ENCODE measurements at regions not wholly inside any gene's neighbourhood (a gene's known extent, or its start where the extent isn't known, plus 50 kb on each side); places are given as distances from the start of the nearest gene placed in this dataset.
"Not testable (repeated sequence)": the region's sequence is repeated elsewhere in the genome, so short reads cannot be mapped to it uniquely, and the experiment has no call there.

GRCh38 chr18:47727409-47727808 is 203.1 kb downstream of the SMAD2 start:
- DNase-seq = no peak

- DNase-seq = no peak
Observed at GRCh38 chr18:47726550-47726949, 203.9 kb downstream of the SMAD2 start.

GRCh38 chr18:47725656-47726055 is 204.8 kb downstream of the SMAD2 start:
- no peak for DNase-seq

- no peak for DNase-seq
Observed at GRCh38 chr18:47724186-47724975, 206.1 kb downstream of the SMAD2 start.

- DNase-seq = no peak
Observed at GRCh38 chr18:47721876-47722275, 208.6 kb downstream of the SMAD2 start.

GRCh38 chr18:47720741-47721140 is 209.7 kb downstream of the SMAD2 start:
- DNase-seq = no peak

GRCh38 chr18:47719096-47719780 is 211.2 kb downstream of the SMAD2 start:
- no peak for DNase-seq

- DNase-seq = no peak
Observed at GRCh38 chr18:47718646-47719045, 211.8 kb downstream of the SMAD2 start.

- DNase-seq = no peak
Observed at GRCh38 chr18:47717257-47717656, 213.2 kb downstream of the SMAD2 start.

- no peak for DNase-seq
Observed at GRCh38 chr18:47716632-47717185, 213.8 kb downstream of the SMAD2 start.

- DNase-seq = no peak
Observed at GRCh38 chr18:47710451-47710850, 220.0 kb downstream of the SMAD2 start.

GRCh38 chr18:47709556-47709955 is 220.9 kb downstream of the SMAD2 start:
- DNase-seq = no peak

- no peak for DNase-seq
Observed at GRCh38 chr18:47708206-47708605, 222.3 kb downstream of the SMAD2 start.

GRCh38 chr18:47701134-47701533 is 229.3 kb downstream of the SMAD2 start:
- no peak for DNase-seq

- DNase-seq = no peak
Observed at GRCh38 chr18:47696870-47697269, 233.6 kb downstream of the SMAD2 start.

- no peak for DNase-seq
Observed at GRCh38 chr18:47691611-47692010, 238.8 kb downstream of the SMAD2 start.

- DNase-seq = not testable (repeated sequence)
Observed at GRCh38 chr18:47690778-47691177, 239.7 kb downstream of the SMAD2 start.

GRCh38 chr18:47689371-47689770 is 241.1 kb downstream of the SMAD2 start:
- no peak for DNase-seq

- DNase-seq = no peak
Observed at GRCh38 chr18:47686806-47687205, 243.7 kb downstream of the SMAD2 start.

- no peak for DNase-seq
Observed at GRCh38 chr18:47683774-47684173, 246.7 kb downstream of the SMAD2 start.

- DNase-seq = no peak
Observed at GRCh38 chr18:47682876-47683275, 247.6 kb downstream of the SMAD2 start.

- no peak for DNase-seq
Observed at GRCh38 chr18:47680488-47680887, 250.0 kb downstream of the SMAD2 start.

- DNase-seq = no peak
Observed at GRCh38 chr18:47679864-47680263, 250.6 kb downstream of the SMAD2 start.

- no peak for DNase-seq
Observed at GRCh38 chr18:47677952-47678351, 252.5 kb downstream of the SMAD2 start.

Data from activated CD4-positive, alpha-beta T cell treated with anti-CD3 and anti-CD28 coated beads for 4 hours (primary cell).